ENCODE measurements at regions not wholly inside any gene's neighbourhood (a gene's known extent, or its start where the extent isn't known, plus 50 kb on each side); places are given as distances from the start of the nearest gene placed in this dataset.

DNA sequence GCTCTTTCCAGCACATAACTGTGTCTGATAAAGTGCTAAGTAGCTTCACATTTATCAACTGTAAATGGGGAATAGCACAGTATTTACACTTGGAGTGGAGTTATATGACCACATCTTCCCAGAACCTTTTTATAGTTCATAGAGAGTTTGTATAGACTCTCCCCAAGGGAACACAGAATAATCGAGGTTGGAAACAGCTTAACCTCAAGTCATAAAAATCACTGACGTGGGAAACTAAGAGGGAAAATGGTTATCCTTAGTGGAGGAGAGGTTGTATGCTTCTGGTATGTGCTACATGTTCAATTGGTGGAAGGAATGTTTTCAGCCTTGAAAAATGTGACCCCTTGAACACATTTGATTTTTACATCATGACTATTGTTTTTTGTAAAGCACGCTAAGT is 167.9 kb upstream of the KIAA1217 start:
- no peaks in the 10 kb centered on the region for H3K4me1 ChIP-seq (ENCODE audit: control insufficient read depth, extremely low read depth, insufficient read depth, low read length)
- H3K9me3 ChIP-seq (ENCODE audit: control insufficient read depth, insufficient read depth, low read depth, low read length) = no peaks in the 10 kb centered on the region
- no peaks in the 10 kb centered on the region for H3K27me3 ChIP-seq (ENCODE audit: control insufficient read depth, insufficient read depth, low read length)
- DNase-seq (ENCODE audit: low read depth in 2 of 2) = no peak
- H3K79me2 ChIP-seq (ENCODE audit: control insufficient read depth, insufficient read depth, low read length) = no peaks in the 10 kb centered on the region
- TF ChIP-seq EZH2 (IDR thresholded peaks at IDR 0.05; ENCODE audit: low read length, missing control alignments) = no peak
- TF ChIP-seq, protein P1, sequence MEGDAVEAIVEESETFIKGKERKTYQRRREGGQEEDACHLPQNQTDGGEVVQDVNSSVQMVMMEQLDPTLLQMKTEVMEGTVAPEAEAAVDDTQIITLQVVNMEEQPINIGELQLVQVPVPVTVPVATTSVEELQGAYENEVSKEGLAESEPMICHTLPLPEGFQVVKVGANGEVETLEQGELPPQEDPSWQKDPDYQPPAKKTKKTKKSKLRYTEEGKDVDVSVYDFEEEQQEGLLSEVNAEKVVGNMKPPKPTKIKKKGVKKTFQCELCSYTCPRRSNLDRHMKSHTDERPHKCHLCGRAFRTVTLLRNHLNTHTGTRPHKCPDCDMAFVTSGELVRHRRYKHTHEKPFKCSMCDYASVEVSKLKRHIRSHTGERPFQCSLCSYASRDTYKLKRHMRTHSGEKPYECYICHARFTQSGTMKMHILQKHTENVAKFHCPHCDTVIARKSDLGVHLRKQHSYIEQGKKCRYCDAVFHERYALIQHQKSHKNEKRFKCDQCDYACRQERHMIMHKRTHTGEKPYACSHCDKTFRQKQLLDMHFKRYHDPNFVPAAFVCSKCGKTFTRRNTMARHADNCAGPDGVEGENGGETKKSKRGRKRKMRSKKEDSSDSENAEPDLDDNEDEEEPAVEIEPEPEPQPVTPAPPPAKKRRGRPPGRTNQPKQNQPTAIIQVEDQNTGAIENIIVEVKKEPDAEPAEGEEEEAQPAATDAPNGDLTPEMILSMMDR (conservative IDR thresholded peaks at IDR 0.05 in 1 of 2, IDR thresholded peaks at IDR 0.05 in 1 of 2; ENCODE audit: low read depth in 1 of 2, low read length in 2 of 2) = no peak
- no peak overlapping the region for H2AFZ ChIP-seq (ENCODE audit: low read length)
- no peak overlapping the region for H3K9ac ChIP-seq (ENCODE audit: insufficient read depth, low read length)
- H3K27ac ChIP-seq (ENCODE audit: insufficient read depth, low read length) = no peak overlapping the region
- no peak overlapping the region for H3K4me3 ChIP-seq (replicated peaks in 1 of 4; ENCODE audit: control extremely low read depth in 1 of 4, insufficient read depth in 1 of 4, low read depth in 3 of 4, low read length in 4 of 4)
- no peaks in the 10 kb centered on the region for H4K20me1 ChIP-seq (ENCODE audit: control insufficient read depth, extremely low read depth, insufficient read depth, low read length)
- H3K4me2 ChIP-seq (ENCODE audit: extremely low read depth, insufficient read depth, low read length) = no peak overlapping the region
- no peaks in the 10 kb centered on the region for H3K36me3 ChIP-seq (ENCODE audit: control insufficient read depth, insufficient read depth, low read length)

DNA sequence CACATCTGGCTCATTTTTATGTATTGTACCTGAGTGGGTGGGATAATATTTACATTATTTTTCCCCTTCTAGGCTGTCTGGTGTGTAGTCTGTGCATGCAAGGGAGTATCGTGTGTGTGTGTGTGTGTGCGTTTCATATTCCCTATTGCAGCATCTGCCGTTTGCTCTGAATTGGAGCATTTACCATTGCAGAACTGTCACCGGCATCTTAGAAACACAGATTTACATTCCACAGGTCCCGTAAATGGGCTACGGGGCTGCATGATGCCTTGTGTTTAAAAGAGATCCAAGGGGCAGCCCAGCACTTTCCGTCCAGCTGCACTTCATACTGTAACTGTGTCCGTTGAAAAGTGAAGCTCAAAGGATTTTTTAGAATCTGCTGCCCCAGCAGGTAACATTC is 167.1 kb upstream of the KIAA1217 start:
- Histone ChIP-seq H3K36me3 (ENCODE audit: control insufficient read depth, insufficient read depth, low read length) (no peaks in the 10 kb centered on the region), H3K9ac (ENCODE audit: insufficient read depth, low read length) (no peak overlapping the region), H3K9me3 (ENCODE audit: control insufficient read depth, insufficient read depth, low read depth, low read length) (no peaks in the 10 kb centered on the region), H3K79me2 (ENCODE audit: control insufficient read depth, insufficient read depth, low read length) (no peaks in the 10 kb centered on the region), H3K27ac (ENCODE audit: insufficient read depth, low read length) (no peak overlapping the region), H2AFZ (ENCODE audit: low read length) (no peak overlapping the region), H3K4me2 (ENCODE audit: extremely low read depth, insufficient read depth, low read length) (no peak overlapping the region), H4K20me1 (ENCODE audit: control insufficient read depth, extremely low read depth, insufficient read depth, low read length) (no peaks in the 10 kb centered on the region), H3K27me3 (ENCODE audit: control insufficient read depth, insufficient read depth, low read length) (no peaks in the 10 kb centered on the region), H3K4me3 (replicated peaks in 1 of 4; ENCODE audit: control extremely low read depth in 1 of 4, insufficient read depth in 1 of 4, low read depth in 3 of 4, low read length in 4 of 4) (no peak overlapping the region), H3K4me1 (ENCODE audit: control insufficient read depth, extremely low read depth, insufficient read depth, low read length) (no peaks in the 10 kb centered on the region)
- DNase-seq (ENCODE audit: low read depth in 2 of 2) = no peak
- no peak for TF ChIP-seq EZH2 (IDR thresholded peaks at IDR 0.05; ENCODE audit: low read length, missing control alignments)
- TF ChIP-seq, protein P1 (conservative IDR thresholded peaks at IDR 0.05 in 1 of 2, IDR thresholded peaks at IDR 0.05 in 1 of 2; ENCODE audit: low read depth in 1 of 2, low read length in 2 of 2) = no peak

DNA sequence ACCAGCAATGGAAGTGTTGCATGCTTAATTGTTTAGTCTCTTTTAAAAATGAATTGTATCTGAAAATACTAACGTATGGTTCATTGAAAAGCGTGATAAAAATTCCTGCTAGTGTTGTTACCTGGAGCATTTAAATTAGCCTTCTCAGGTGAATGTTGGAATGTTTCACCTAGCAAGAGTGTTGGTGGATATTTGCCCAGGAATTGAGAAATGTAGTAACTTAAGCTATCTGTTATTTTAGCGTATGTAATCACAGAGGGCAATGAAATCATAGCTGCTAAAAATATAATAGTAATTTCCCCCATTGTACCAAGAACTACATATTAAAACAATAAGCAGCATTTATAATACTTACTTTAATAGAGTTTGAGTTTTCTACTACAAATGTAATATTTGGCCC is 166.1 kb upstream of the KIAA1217 start:
- no peak for TF ChIP-seq EZH2 (IDR thresholded peaks at IDR 0.05; ENCODE audit: low read length, missing control alignments)
- TF ChIP-seq, protein P1 (conservative IDR thresholded peaks at IDR 0.05 in 1 of 2, IDR thresholded peaks at IDR 0.05 in 1 of 2; ENCODE audit: low read depth in 1 of 2, low read length in 2 of 2) = no peak
- no peak for DNase-seq (ENCODE audit: low read depth in 2 of 2)
- no peak overlapping the region for H2AFZ ChIP-seq (ENCODE audit: low read length)
- no peaks in the 10 kb centered on the region for H3K4me1 ChIP-seq (ENCODE audit: control insufficient read depth, extremely low read depth, insufficient read depth, low read length)
- no peaks in the 10 kb centered on the region for H3K79me2 ChIP-seq (ENCODE audit: control insufficient read depth, insufficient read depth, low read length)
- no peak overlapping the region for H3K27ac ChIP-seq (ENCODE audit: insufficient read depth, low read length)
- no peaks in the 10 kb centered on the region for H3K27me3 ChIP-seq (ENCODE audit: control insufficient read depth, insufficient read depth, low read length)
- H3K4me3 ChIP-seq (replicated peaks in 1 of 4; ENCODE audit: control extremely low read depth in 1 of 4, insufficient read depth in 1 of 4, low read depth in 3 of 4, low read length in 4 of 4) = no peak overlapping the region
- H4K20me1 ChIP-seq (ENCODE audit: control insufficient read depth, extremely low read depth, insufficient read depth, low read length) = no peaks in the 10 kb centered on the region
- H3K9me3 ChIP-seq (ENCODE audit: control insufficient read depth, insufficient read depth, low read depth, low read length) = no peaks in the 10 kb centered on the region
- no peak overlapping the region for H3K9ac ChIP-seq (ENCODE audit: insufficient read depth, low read length)
- H3K4me2 ChIP-seq (ENCODE audit: extremely low read depth, insufficient read depth, low read length) = no peak overlapping the region
- no peaks in the 10 kb centered on the region for H3K36me3 ChIP-seq (ENCODE audit: control insufficient read depth, insufficient read depth, low read length)
